DND-41 (cell line): ENCODE measurements at regions not wholly inside any gene's neighbourhood (a gene's known extent, or its start where the extent isn't known, plus 50 kb on each side); places are given as distances from the start of the nearest gene placed in this dataset.
A peak's percentile ranks its signal among the peaks of the same experiment; 100 is the strongest.

ENCODE experiments used
- ATAC-seq: fragments of 200-7000 bp; cut with Tn5 transposase; 3 replicates; pipeline ENCODE4 v1.9.1; 2021; ENCODE audit warnings: low read depth; ENCODE audit not compliant: insufficient read depth
- DNase-seq: peaks from one replicate; pipeline ENCODE4 v3.0.0-alpha.2; 2020
- H2AFZ ChIP-seq: 2 replicates; pipeline ENCODE4 v1.6.0; 2012; ENCODE audit warnings: low read depth, low read length
- H3K27ac ChIP-seq: 2 replicates; pipeline ENCODE4 v1.5.1; 2012; ENCODE audit warnings: low read length, inconsistent platforms
- H3K27me3 ChIP-seq: fragments of 200-600 bp; sonication (generic); 2 replicates; pipeline ENCODE4 v1.6.0; 2012; ENCODE audit warnings: low read length, mild to moderate bottlenecking, inconsistent platforms; ENCODE audit not compliant: insufficient read depth, poor library complexity
- H3K36me3 ChIP-seq: 2 replicates; pipeline ENCODE4 v1.5.1; 2012; ENCODE audit warnings: low read length, inconsistent platforms; ENCODE audit not compliant: insufficient read depth
- H3K4me1 ChIP-seq: 2 replicates; pipeline ENCODE4 v1.5.1; 2012; ENCODE audit warnings: mild to moderate bottlenecking, low read length; ENCODE audit not compliant: insufficient read depth
- H3K4me2 ChIP-seq: 2 replicates; pipeline ENCODE4 v1.6.0; 2012; ENCODE audit warnings: mild to moderate bottlenecking, moderate library complexity, low read length, inconsistent platforms; ENCODE audit not compliant: insufficient read depth
- H3K4me3 ChIP-seq, 2 experiments: fragments of 200-600 bp in 1 of 2; shearing (Covaris generic) in 1 of 2; 2 replicates each; pipeline ENCODE4 v1.5.1; 2012 to 2016; ENCODE audit warnings: inconsistent platforms in 2 of 2, low read length in 2 of 2, mild to moderate bottlenecking in 2 of 2, low read depth in 1 of 2, moderate library complexity in 1 of 2
- H3K79me2 ChIP-seq: 2 replicates; pipeline ENCODE4 v1.6.0; 2012; ENCODE audit warnings: low read length, inconsistent platforms; ENCODE audit not compliant: insufficient read depth
- H3K9ac ChIP-seq: 2 replicates; pipeline ENCODE4 v1.6.0; 2012; ENCODE audit warnings: low read depth, mild to moderate bottlenecking, inconsistent platforms, low read length, moderate library complexity
- H3K9me3 ChIP-seq: 2 replicates; pipeline ENCODE4 v1.5.1; 2012; ENCODE audit warnings: low read length, moderate library complexity, mild to moderate bottlenecking, inconsistent platforms; ENCODE audit not compliant: insufficient read depth, severe bottlenecking
- H4K20me1 ChIP-seq: 2 replicates; pipeline ENCODE4 v1.6.0; 2012; ENCODE audit warnings: low read length; ENCODE audit not compliant: insufficient read depth
- CTCF ChIP-seq: IDR thresholded peaks from 2 replicates; pipeline ENCODE4 v1.5.1; 2012; ENCODE audit warnings: borderline replicate concordance, low read length, moderate library complexity, mild to moderate bottlenecking; ENCODE audit not compliant: poor library complexity, severe bottlenecking; ENCODE audit errors: extremely low read depth
- EZH2 ChIP-seq: IDR thresholded peaks from 3 replicates; pipeline ENCODE4 v1.6.1; 2012; ENCODE audit warnings: borderline replicate concordance, low read depth, mild to moderate bottlenecking, moderate library complexity, low read length, inconsistent platforms; ENCODE audit not compliant: severe bottlenecking

DNA sequence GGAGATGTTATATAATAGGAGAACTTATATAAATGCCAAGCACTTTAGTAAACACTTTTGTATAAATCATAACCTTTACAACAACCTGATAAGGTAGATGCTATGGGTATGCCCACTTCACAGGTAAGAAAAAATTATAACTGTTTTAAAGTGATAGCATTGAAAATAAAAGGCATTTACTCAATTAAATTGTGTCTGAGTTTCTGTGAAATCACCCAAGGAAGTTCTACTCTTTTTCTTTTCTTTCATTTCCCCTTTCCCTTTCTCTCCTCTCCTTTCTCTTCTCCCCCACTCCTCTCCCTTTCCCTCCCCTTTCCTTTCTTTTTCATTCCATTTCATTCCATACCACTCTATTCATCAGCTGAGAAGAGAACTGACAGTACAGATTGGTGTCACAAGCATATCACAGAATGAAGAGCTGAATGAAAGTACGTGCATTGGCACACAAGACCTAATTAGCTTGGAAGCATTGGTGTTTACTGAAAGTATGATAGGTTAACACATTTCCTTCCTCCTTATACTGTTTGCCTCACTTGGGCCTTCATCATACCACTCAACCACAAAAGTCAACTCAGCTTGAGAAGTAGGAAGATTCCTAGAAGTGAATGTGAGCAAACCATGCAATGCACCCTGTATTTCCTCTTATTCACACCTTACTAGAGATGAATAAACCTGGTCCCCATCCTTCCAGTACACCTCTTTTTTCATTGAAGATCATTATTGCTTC, 117.9 kb upstream of the AGR3 start:
- no peak overlapping the region for H3K9ac ChIP-seq
- peak; percentile 33 for DNase-seq
- peaks cover 14% of the 10 kb centered on the region for H3K4me1 ChIP-seq
- H3K36me3 ChIP-seq, result no peaks in the 10 kb centered on the region
- no peaks in the 10 kb centered on the region for H3K9me3 ChIP-seq
- peak; percentile 96 for ATAC-seq
- TF ChIP-seq EZH2 (no peak), CTCF (no peak)
- no peaks in the 10 kb centered on the region for H3K27me3 ChIP-seq
- H2AFZ ChIP-seq, result no peak overlapping the region; the same call in 1 of the 2 replicates
- no peaks in the 10 kb centered on the region for H4K20me1 ChIP-seq
- H3K4me2 ChIP-seq, result no peak overlapping the region
- H3K79me2 ChIP-seq, result no peaks in the 10 kb centered on the region
- peak overlapping the region; percentile 41; the same call in 1 of the 2 replicates for H3K27ac ChIP-seq
- no peak overlapping the region for H3K4me3 ChIP-seq

GRCh38 chr7:17005271-17005670, 123.5 kb upstream of the AGR3 start:
- Histone ChIP-seq H3K4me1 (peaks cover 3% of the 10 kb centered on the region; the same call in 1 of the 2 replicates), H3K36me3 (no peaks in the 10 kb centered on the region), H3K27me3 (no peaks in the 10 kb centered on the region), H3K4me2 (no peak overlapping the region), H3K27ac (no peak overlapping the region), H3K79me2 (no peaks in the 10 kb centered on the region), H3K4me3 (no peak overlapping the region), H3K9me3 (no peaks in the 10 kb centered on the region), H4K20me1 (no peaks in the 10 kb centered on the region), H2AFZ (no peak overlapping the region), H3K9ac (no peak overlapping the region)
- no peak for TF ChIP-seq CTCF
- no peak for TF ChIP-seq EZH2
- ATAC-seq (no peak), DNase-seq (no peak)

- Histone ChIP-seq H2AFZ (no peak overlapping the region), H3K4me2 (no peak overlapping the region), H3K36me3 (no peaks in the 10 kb centered on the region), H3K79me2 (no peaks in the 10 kb centered on the region), H3K9ac (no peak overlapping the region), H3K4me3 (no peak overlapping the region), H4K20me1 (no peaks in the 10 kb centered on the region), H3K4me1 (peaks cover 9% of the 10 kb centered on the region), H3K27ac (no peak overlapping the region), H3K9me3 (no peaks in the 10 kb centered on the region), H3K27me3 (no peaks in the 10 kb centered on the region)
- ATAC-seq (no peak), DNase-seq (no peak)
- TF ChIP-seq CTCF (no peak), EZH2 (no peak)
These were observed 126.1 kb upstream of the AGR3 start for GRCh38 chr7:17007841-17008240.
